H1 (cell line): ENCODE measurements at regions not wholly inside any gene's neighbourhood (a gene's known extent, or its start where the extent isn't known, plus 50 kb on each side); places are given as distances from the start of the nearest gene placed in this dataset.

Source experiments
- CTCF ChIA-PET: fragments of 300-600 bp; sonication (Branson Sonifier 250); formaldehyde crosslinking; loops from one replicate; lab custom pipeline; 2021; ENCODE audit not compliant: partially characterized antibody; lab: Charles Lee
- POLR2A ChIA-PET: fragments of 300-600 bp; sonication (Branson Sonifier 250); formaldehyde crosslinking; loops from one replicate; lab custom pipeline; 2021; ENCODE audit warnings: inconsistent platforms; ENCODE audit not compliant: partially characterized antibody; lab: Charles Lee
- DNase-seq, 2 experiments: peaks; one replicate each; pipeline versions ENCODE4 v3.0.0 to v3.0.0-alpha.2; 2010 to 2022; ENCODE audit warnings: low spot score in 2 of 2, low read depth in 1 of 2, mixed read lengths in 1 of 2
- FAIRE-seq: peaks from 2 replicates; lab custom pipeline; 2011; peaks lifted over from hg19 to GRCh38; lab: Jason Lieb, UNC
- H2AFZ ChIP-seq: 2 replicates; pipeline ENCODE4 v1.8.1; 2012; ENCODE audit warnings: low read length, inconsistent platforms
- H2AK5ac ChIP-seq: 2 replicates; pipeline ENCODE4 v1.6.1; 2013; ENCODE audit warnings: low read depth, low read length
- H2BK120ac ChIP-seq: replicated peaks from 2 replicates; pipeline ENCODE3; 2013; ENCODE audit warnings: low read depth, low read length, inconsistent platforms
- H2BK12ac ChIP-seq: 2 replicates; pipeline ENCODE4 v1.6.1; 2013; ENCODE audit warnings: low read depth, low read length
- H2BK15ac ChIP-seq: 2 replicates; pipeline ENCODE4 v1.6.1; 2013; ENCODE audit warnings: low read length
- H2BK20ac ChIP-seq: 2 replicates; pipeline ENCODE4 v1.6.1; 2013; ENCODE audit warnings: low read length
- H2BK5ac ChIP-seq: 2 replicates; pipeline ENCODE4 v1.6.1; 2013; ENCODE audit warnings: low read depth, low read length
- H3K14ac ChIP-seq: 2 replicates; pipeline ENCODE4 v1.6.1; 2013; ENCODE audit warnings: inconsistent platforms; ENCODE audit not compliant: insufficient read length
- H3K18ac ChIP-seq: 2 replicates; pipeline ENCODE4 v1.6.1; 2013; ENCODE audit warnings: low read length; ENCODE audit errors: extremely low read depth
- H3K23ac ChIP-seq: 2 replicates; pipeline ENCODE4 v1.6.1; 2013; ENCODE audit warnings: inconsistent platforms; ENCODE audit not compliant: insufficient read length
- H3K23me2 ChIP-seq: 2 replicates; pipeline ENCODE4 v1.6.1; 2013; ENCODE audit warnings: low read depth, low read length
- H3K27ac ChIP-seq: 2 replicates; pipeline ENCODE4 v1.6.1; 2011; ENCODE audit warnings: low read depth, low read length, inconsistent platforms
- H3K27me3 ChIP-seq, 4 experiments: replicated peaks in 1 of 4; 1 replicate in 1 of 4; 2 replicates in 3 of 4; pipeline versions ENCODE4 v1.6.1 to v1.8.1; 2011 to 2013; ENCODE audit warnings: low read length in 3 of 4, mild to moderate bottlenecking in 3 of 4, inconsistent platforms in 2 of 4, mixed read lengths in 2 of 4, moderate library complexity in 1 of 4; ENCODE audit not compliant: control insufficient read depth in 3 of 4, insufficient read depth in 3 of 4; ENCODE audit errors: extremely low read depth in 1 of 4
- H3K36me3 ChIP-seq, 4 experiments: 2 replicates each; pipeline versions ENCODE4 v1.6.1 to v1.8.1; 2011 to 2013; ENCODE audit warnings: mild to moderate bottlenecking in 4 of 4, low read length in 3 of 4, moderate library complexity in 2 of 4, control low read depth in 1 of 4, inconsistent platforms in 1 of 4; ENCODE audit not compliant: insufficient read depth in 4 of 4, control insufficient read depth in 2 of 4
- H3K4ac ChIP-seq: replicated peaks from 2 replicates; pipeline ENCODE3; 2013; ENCODE audit warnings: low read length, low read depth, mixed read lengths, inconsistent platforms; ENCODE audit not compliant: insufficient read length
- H3K4me1 ChIP-seq, 4 experiments: replicated peaks in 1 of 4; 1 replicate in 1 of 4; 2 replicates in 3 of 4; pipeline versions ENCODE4 v1.6.1 to v1.8.1; 2011 to 2013; ENCODE audit warnings: low read length in 3 of 4, inconsistent platforms in 2 of 4, mixed read lengths in 1 of 4; ENCODE audit not compliant: insufficient read depth in 4 of 4, control insufficient read depth in 3 of 4
- H3K4me2 ChIP-seq, 2 experiments: 2 replicates each; pipeline versions ENCODE4 v1.6.1 to v1.8.1; 2011 to 2013; ENCODE audit warnings: low read depth in 2 of 2, low read length in 2 of 2, control low read depth in 1 of 2, inconsistent platforms in 1 of 2, mild to moderate bottlenecking in 1 of 2; ENCODE audit not compliant: insufficient read depth in 1 of 2
- H3K4me3 ChIP-seq, 4 experiments: fragments of 200-600, 300-600 bp in 1 of 4; sonication (generic), shearing (Covaris generic), sonication (Bioruptor Twin) in 1 of 4; 2 replicates each; pipeline versions ENCODE4 v1.5.1 to v1.8.1; 2011 to 2016; ENCODE audit warnings: low read length in 4 of 4, low read depth in 3 of 4, control low read depth in 2 of 4, inconsistent platforms in 2 of 4, mild to moderate bottlenecking in 2 of 4, mixed read lengths in 1 of 4, moderate library complexity in 1 of 4; ENCODE audit not compliant: insufficient read depth in 2 of 4; ENCODE audit errors: extremely low read depth in 1 of 4
- H3K56ac ChIP-seq: replicated peaks from 2 replicates; pipeline ENCODE3; 2013; ENCODE audit warnings: low read depth, mild to moderate bottlenecking, mixed read lengths, low read length, inconsistent platforms; ENCODE audit not compliant: insufficient read length
- H3K79me1 ChIP-seq: 2 replicates; pipeline ENCODE4 v1.6.1; 2013; ENCODE audit warnings: low read depth, low read length, control low read depth
- H3K79me2 ChIP-seq, 2 experiments: 2 replicates each; pipeline versions ENCODE4 v1.6.1 to v1.8.1; 2012 to 2013; ENCODE audit warnings: low read length in 2 of 2, mild to moderate bottlenecking in 2 of 2, inconsistent platforms in 1 of 2; ENCODE audit not compliant: insufficient read depth in 2 of 2, control insufficient read depth in 1 of 2
- H3K9ac ChIP-seq, 4 experiments: replicated peaks in 1 of 4; 1 replicate in 1 of 4; 2 replicates in 3 of 4; pipeline versions ENCODE4 v1.6.1 to v1.8.1; 2011 to 2013; ENCODE audit warnings: low read depth in 3 of 4, low read length in 3 of 4, control low read depth in 2 of 4, mild to moderate bottlenecking in 2 of 4, moderate library complexity in 2 of 4, inconsistent platforms in 1 of 4; ENCODE audit errors: extremely low read depth in 1 of 4
- H3K9me3 ChIP-seq, 2 experiments: 2 replicates each; pipeline versions ENCODE4 v1.6.1 to v1.8.1; 2012 to 2013; ENCODE audit warnings: mild to moderate bottlenecking in 2 of 2, moderate library complexity in 2 of 2, control low read depth in 1 of 2, inconsistent platforms in 1 of 2, low read depth in 1 of 2, low read length in 1 of 2, mixed read lengths in 1 of 2; ENCODE audit not compliant: insufficient read depth in 2 of 2
- H4K20me1 ChIP-seq, 2 experiments: replicated peaks in 1 of 2; 2 replicates each; pipeline versions ENCODE3 to v1.8.1; 2011 to 2013; ENCODE audit warnings: inconsistent platforms in 2 of 2, low read length in 2 of 2, mild to moderate bottlenecking in 1 of 2; ENCODE audit not compliant: insufficient read depth in 2 of 2, control insufficient read depth in 1 of 2
- H4K5ac ChIP-seq: 2 replicates; pipeline ENCODE4 v1.6.1; 2013; ENCODE audit warnings: low read length, low read depth, mixed read lengths, inconsistent platforms; ENCODE audit not compliant: insufficient read length
- H4K8ac ChIP-seq: 2 replicates; pipeline ENCODE4 v1.8.0; 2013; ENCODE audit warnings: mild to moderate bottlenecking, moderate library complexity, low read length, inconsistent platforms; ENCODE audit not compliant: insufficient read depth; ENCODE audit errors: extremely low read depth
- H4K91ac ChIP-seq: replicated peaks from 2 replicates; pipeline ENCODE3; 2013; ENCODE audit warnings: low read length, mixed read lengths, inconsistent platforms; ENCODE audit not compliant: insufficient read length
- BCL11A ChIP-seq, 2 experiments: IDR thresholded peaks; one replicate each; pipeline ENCODE4 v1.6.1; 2011; ENCODE audit warnings: low read depth in 2 of 2, low read length in 2 of 2, mild to moderate bottlenecking in 2 of 2
- CTBP2 ChIP-seq: IDR thresholded peaks from 2 replicates; pipeline ENCODE4 v1.7.0; 2011; ENCODE audit warnings: borderline replicate concordance, mild to moderate bottlenecking, moderate library complexity, mixed read lengths, low read length; ENCODE audit not compliant: insufficient read depth, insufficient read length
- MAX ChIP-seq: IDR thresholded peaks from 2 replicates; pipeline ENCODE4 v1.6.1; 2012; ENCODE audit warnings: inconsistent platforms
- RBBP5 ChIP-seq: IDR thresholded peaks from 2 replicates; pipeline ENCODE4 v1.7.1; 2012; ENCODE audit warnings: low read depth, mild to moderate bottlenecking, inconsistent platforms, low read length, moderate library complexity, borderline replicate concordance
- SIX5 ChIP-seq: IDR thresholded peaks from 2 replicates; pipeline ENCODE4 v1.6.1; 2011; ENCODE audit warnings: mild to moderate bottlenecking, low read depth, low read length
- TAF1 ChIP-seq: IDR thresholded peaks from 2 replicates; pipeline ENCODE4 v1.6.1; 2011; ENCODE audit warnings: mild to moderate bottlenecking, low read depth, low read length
- TAF7 ChIP-seq: optimal IDR thresholded peaks from 2 replicates; pipeline ENCODE3; 2011; ENCODE audit warnings: low read depth, mild to moderate bottlenecking, inconsistent platforms, low read length, moderate library complexity, borderline replicate concordance
- TCF12 ChIP-seq: IDR thresholded peaks from 2 replicates; pipeline ENCODE4 v1.6.1; 2011; ENCODE audit warnings: low read depth, mild to moderate bottlenecking, low read length

GRCh38 chr4:136301749-136302495 lies 1230.4 kb downstream of the PCDH18 start:
- POLR2A ChIA-PET = no interaction called here
- Histone ChIP-seq H3K56ac (no peak overlapping the region), H3K9me3 (no peaks in the 10 kb centered on the region), H3K4me2 (no peak overlapping the region), H2BK20ac (no peak overlapping the region), H3K27ac (no peak overlapping the region), H3K23ac (no peak overlapping the region), H3K23me2 (no peaks in the 10 kb centered on the region), H4K5ac (no peak overlapping the region), H4K91ac (no peak overlapping the region), H3K14ac (no peak overlapping the region), H2BK5ac (no peak overlapping the region), H3K27me3 (no peaks in the 10 kb centered on the region), H2AK5ac (no peak overlapping the region), H3K36me3 (no peaks in the 10 kb centered on the region), H4K8ac (no peak overlapping the region), H2BK120ac (no peak overlapping the region), H3K9ac (no peak overlapping the region), H3K79me1 (no peaks in the 10 kb centered on the region), H2BK15ac (no peak overlapping the region), H2BK12ac (no peak overlapping the region), H2AFZ (no peak overlapping the region), H3K18ac (no peak overlapping the region), H3K4me3 (no peak overlapping the region), H3K4me1 (peaks cover 0 to 4% (median 0%) of the 10 kb centered on the region in 4 experiments; a peak in 2 of 7 replicates), H4K20me1 (no peaks in the 10 kb centered on the region), H3K79me2 (no peaks in the 10 kb centered on the region), H3K4ac (no peak overlapping the region)
- CTCF ChIA-PET = interaction anchor here (0.8 to 1.0 kb wide), 2 partner anchors 22 to 563 kb away, joined by 3 read pairs; no protein-coding TSS in a partner anchor
- no peak for TF ChIP-seq BCL11A (IDR thresholded peaks at IDR 0.05; ENCODE audit: low read depth in 2 of 2, low read length in 2 of 2)
- no peak for TF ChIP-seq RBBP5
- no peak for TF ChIP-seq TAF1
- no peak for TF ChIP-seq TCF12
- TF ChIP-seq SIX5 = no peak
- no peak for TF ChIP-seq CTBP2
- TF ChIP-seq TAF7 = no peak
- TF ChIP-seq MAX = no peak
- FAIRE-seq (no peak), DNase-seq (no peak)
